G401.6 (cell line): ENCODE measurements at regions not wholly inside any gene's neighbourhood (a gene's known extent, or its start where the extent isn't known, plus 50 kb on each side); places are given as distances from the start of the nearest gene placed in this dataset.

ENCODE experiments used
- FAIRE-seq: peaks from 2 replicates; lab custom pipeline; 2012; peaks lifted over from hg19 to GRCh38; lab: Jason Lieb, UNC

GRCh38 chr4:157509341-157509740 lies 288.8 kb downstream of the GRIA2 start:
- FAIRE-seq, result no peak

GRCh38 chr4:157502656-157503055 lies 282.1 kb downstream of the GRIA2 start:
- no peak for FAIRE-seq

GRCh38 chr4:157459785-157460184 lies 239.3 kb downstream of the GRIA2 start:
- no peak for FAIRE-seq

GRCh38 chr4:157447195-157447594 lies 226.7 kb downstream of the GRIA2 start:
- no peak for FAIRE-seq

GRCh38 chr4:157444014-157444413 lies 223.5 kb downstream of the GRIA2 start:
- no peak for FAIRE-seq

- FAIRE-seq, result no peak
Observed at GRCh38 chr4:157443537-157443936, 223.0 kb downstream of the GRIA2 start.

- no peak for FAIRE-seq
Observed at GRCh38 chr4:157425897-157426296, 205.4 kb downstream of the GRIA2 start.

GRCh38 chr4:157423526-157424020 lies 203.0 kb downstream of the GRIA2 start:
- no peak for FAIRE-seq

GRCh38 chr4:157421365-157421764 lies 200.8 kb downstream of the GRIA2 start:
- FAIRE-seq, result no peak
